ENCODE measurements at regions not wholly inside any gene's neighbourhood (a gene's known extent, or its start where the extent isn't known, plus 50 kb on each side); places are given as distances from the start of the nearest gene placed in this dataset.
"Not testable (repeated sequence)": the region's sequence is repeated elsewhere in the genome, so short reads cannot be mapped to it uniquely, and the experiment has no call there.

GRCh38 chr16:59586331-59586730 lies 852.2 kb upstream of the GOT2 start:
- no peak for DNase-seq (ENCODE audit: low spot score)

DNA sequence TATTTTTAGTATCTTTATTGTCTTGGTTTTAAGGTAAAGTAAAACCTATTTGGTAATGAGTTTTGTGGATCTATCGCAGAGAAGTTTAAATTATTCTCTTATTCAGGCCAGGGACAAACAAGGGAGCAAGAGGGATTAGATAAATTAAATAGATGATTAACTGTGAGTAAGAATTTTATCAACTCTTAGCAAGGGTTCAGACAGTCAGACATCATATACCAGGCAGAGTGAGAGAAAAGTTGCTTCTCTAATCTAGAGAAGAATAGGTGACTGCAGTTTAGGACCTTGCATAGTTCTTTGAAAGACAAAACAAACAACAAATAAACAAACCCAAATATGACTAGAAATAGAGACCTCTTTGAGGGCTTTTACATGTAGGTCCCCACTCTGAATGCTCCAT lies 840.2 kb upstream of the GOT2 start:
- no peak for DNase-seq (ENCODE audit: low spot score)

GRCh38 chr16:59573528-59574271 lies 839.6 kb upstream of the GOT2 start:
- no peak for DNase-seq (ENCODE audit: low spot score)

- DNase-seq (ENCODE audit: low spot score), result no peak
These were observed 833.4 kb upstream of the GOT2 start for GRCh38 chr16:59567496-59567895.

GRCh38 chr16:59566446-59566845 lies 832.3 kb upstream of the GOT2 start:
- no peak for DNase-seq (ENCODE audit: low spot score)

DNA sequence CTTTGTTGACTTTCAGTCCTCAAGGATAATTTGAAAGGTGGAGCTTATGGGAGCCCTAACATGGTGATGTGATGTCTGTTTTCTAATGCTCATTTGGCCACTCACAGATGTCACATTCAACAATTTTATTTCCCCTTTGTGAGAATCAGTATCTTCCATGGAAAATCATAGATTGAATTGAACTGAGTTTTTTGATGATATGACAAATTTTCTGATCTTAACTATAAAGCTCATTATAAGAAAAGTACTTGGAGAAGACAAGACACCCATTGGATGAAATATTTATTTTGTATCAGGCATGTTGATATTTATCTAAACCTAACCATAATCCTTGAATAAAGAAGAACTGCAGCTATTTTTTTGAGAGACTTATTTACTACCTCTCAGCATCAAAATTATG lies 824.6 kb upstream of the GOT2 start:
- no peak for DNase-seq (ENCODE audit: low spot score)

DNA sequence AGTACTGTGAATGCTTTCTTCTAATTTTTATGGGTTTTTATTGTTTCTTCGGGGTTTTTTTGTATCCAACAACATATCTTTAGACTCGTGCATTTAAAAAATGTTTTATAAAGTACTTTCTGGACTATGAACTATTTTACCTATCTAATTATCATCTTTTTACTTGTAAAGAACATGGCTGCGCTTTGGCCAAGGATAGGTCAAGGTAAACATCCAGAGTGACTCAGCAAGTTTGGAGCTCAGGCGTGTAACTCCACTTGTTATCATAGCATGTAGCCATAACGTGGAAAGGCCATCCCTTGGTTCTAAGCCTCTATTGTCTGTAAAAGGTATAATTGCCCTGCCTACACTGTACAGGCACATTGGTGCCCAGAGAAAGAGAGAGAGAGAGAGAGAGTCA lies 818.0 kb upstream of the GOT2 start:
- no peak for DNase-seq (ENCODE audit: low spot score)

GRCh38 chr16:59545721-59546120 lies 811.6 kb upstream of the GOT2 start:
- no peak for DNase-seq (ENCODE audit: low spot score)

- no peak for DNase-seq (ENCODE audit: low spot score)
These were observed 809.5 kb upstream of the GOT2 start for GRCh38 chr16:59543641-59544040.

- DNase-seq (ENCODE audit: low spot score), result no peak
These were observed 806.5 kb upstream of the GOT2 start for GRCh38 chr16:59540621-59541020.

- DNase-seq (ENCODE audit: low spot score), result no peak
These were observed 801.2 kb upstream of the GOT2 start for GRCh38 chr16:59535298-59535697.

DNA sequence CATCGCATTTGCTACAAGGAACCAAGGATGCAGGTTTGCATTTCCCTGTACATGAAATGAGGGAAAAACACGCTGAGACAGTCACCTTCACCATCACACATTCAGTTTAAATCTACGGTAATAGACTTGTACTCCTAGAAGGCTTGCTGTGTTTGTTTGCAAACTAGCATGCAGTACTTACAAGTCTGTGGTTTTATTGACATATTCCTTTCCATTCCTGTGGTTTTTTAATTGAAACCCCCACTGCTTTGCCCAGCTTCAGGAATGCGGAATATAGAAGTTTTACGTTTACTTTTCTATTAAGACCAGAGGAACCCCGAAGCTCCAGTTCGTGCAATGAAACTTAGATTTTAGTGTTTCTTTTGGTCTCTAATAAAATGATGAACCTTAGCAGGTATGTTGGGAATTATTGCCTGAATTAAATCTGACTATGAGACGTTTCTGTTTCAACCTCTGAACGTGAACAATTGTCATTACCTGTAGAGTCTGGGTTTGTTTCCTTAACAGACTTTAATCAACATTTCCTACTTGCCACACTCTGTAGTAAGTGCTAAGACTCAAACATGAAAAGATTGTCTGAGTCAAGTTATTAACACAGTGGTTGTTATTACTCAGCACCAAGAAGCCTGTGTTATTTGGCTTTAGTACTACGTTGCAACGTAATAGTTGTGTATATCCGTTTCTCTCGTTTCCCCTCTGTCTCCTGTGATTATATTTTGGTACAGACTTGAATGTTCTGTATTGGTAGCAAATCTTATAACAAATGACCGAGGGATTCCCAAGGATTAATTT lies 793.3 kb upstream of the GOT2 start:
- DNase-seq (ENCODE audit: low spot score), result no peak

- no peak for DNase-seq (ENCODE audit: low spot score)
These were observed 788.7 kb upstream of the GOT2 start for GRCh38 chr16:59522826-59523225.

- DNase-seq (ENCODE audit: low spot score), result not testable (repeated sequence)
These were observed 784.6 kb upstream of the GOT2 start for GRCh38 chr16:59518721-59519120.

DNA sequence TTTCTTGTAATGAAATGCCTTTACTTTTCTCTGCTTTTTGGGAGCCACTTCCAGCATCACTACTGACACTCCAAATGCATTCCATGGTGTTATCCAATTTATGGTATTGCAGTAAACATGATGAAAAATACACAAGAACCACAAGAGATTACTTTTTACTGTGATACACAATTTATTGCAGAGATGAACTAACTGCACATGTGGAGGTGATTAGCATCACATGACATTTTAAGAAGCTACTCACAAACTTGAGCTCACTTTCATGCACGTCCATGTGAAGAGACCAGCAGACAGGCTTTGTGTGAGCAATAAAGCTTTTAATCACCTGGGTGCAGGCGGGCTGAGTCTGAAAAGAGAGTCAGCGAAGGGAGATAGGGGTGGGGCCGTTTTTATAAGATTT lies 780.5 kb upstream of the GOT2 start:
- no peak for DNase-seq (ENCODE audit: low spot score)

- no peak for DNase-seq (ENCODE audit: low spot score)
These were observed 775.9 kb upstream of the GOT2 start for GRCh38 chr16:59510008-59510424.

DNA sequence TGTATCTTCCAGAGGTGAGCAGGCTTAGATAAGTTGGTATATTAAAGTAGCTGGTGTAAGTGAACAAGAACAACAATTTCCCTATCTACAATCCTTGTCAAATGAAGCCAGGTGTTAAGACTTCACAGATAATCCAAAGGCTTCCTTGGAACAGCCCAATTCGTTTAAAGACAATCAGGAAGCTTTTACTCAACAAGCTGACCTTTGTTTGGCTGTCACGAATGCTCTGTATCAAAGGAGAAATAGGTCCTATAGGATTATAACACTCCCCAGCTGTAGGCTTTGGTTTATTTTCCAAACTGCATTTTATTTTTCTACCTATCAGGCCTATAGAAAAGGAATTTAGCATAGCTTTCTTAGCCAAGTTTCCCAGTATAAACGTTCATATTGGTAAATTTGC lies 766.5 kb upstream of the GOT2 start:
- no peak for DNase-seq (ENCODE audit: low spot score)

DNA sequence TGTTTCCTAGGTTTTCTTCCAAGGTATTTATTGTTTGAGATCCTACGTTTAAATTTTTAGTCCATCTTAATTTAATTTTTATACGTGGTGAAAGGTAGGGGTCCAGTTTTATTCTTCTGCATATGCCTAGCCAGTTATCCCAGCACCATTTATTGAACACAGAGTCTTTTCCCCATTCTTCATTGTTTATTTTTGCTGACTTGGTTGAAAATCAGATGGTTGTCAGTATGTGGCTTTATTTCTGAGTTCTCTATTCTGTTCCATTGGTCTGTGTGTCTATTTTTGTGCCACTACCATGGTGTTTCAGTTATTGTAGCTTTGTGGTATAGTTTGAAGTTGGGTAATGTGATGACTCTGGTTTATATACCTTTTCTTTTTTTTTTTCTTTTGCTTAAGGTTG lies 753.0 kb upstream of the GOT2 start:
- no peak for DNase-seq (ENCODE audit: low spot score)

GRCh38 chr16:59484833-59485516 lies 750.9 kb upstream of the GOT2 start:
- no peak for DNase-seq (ENCODE audit: low spot score)

GRCh38 chr16:59478838-59479237 lies 744.7 kb upstream of the GOT2 start:
- no peak for DNase-seq (ENCODE audit: low spot score)

GRCh38 chr16:59470556-59470955 lies 736.4 kb upstream of the GOT2 start:
- DNase-seq (ENCODE audit: low spot score), result no peak

DNA sequence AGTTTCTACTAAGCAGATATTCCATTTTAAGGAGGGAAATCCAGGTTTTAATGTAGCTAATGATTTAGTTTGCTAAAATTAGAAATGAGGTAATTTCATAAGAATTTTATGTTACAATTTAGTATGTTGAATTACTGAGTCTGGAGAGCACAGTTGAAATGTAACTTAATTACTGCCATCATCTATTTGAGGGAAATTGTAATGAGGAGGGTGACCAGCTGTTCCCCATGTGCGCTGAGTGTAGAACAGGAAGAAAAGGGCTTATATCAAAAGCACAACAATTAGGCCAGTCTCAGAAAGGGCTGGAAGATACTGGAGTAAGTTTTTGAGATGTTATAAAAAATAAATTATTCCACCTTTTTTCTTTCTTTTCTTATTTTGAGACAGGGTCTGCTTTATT lies 735.1 kb upstream of the GOT2 start:
- DNase-seq (ENCODE audit: low spot score), result no peak

All from mesenteric fat pad (tissue), 1 donor.